ENCODE measurements at regions not wholly inside any gene's neighbourhood (a gene's known extent, or its start where the extent isn't known, plus 50 kb on each side); places are given as distances from the start of the nearest gene placed in this dataset.

- TF ChIP-seq POLR2A (IDR thresholded peaks at IDR 0.05): no peak
- TF ChIP-seq CTCF (IDR thresholded peaks at IDR 0.05): no peak
- no peak overlapping the region for H3K4me3 ChIP-seq
- H3K9me3 ChIP-seq: no peaks in the 10 kb centered on the region
- H3K36me3 ChIP-seq (ENCODE audit: low read depth, missing control alignments): no peaks in the 10 kb centered on the region
- intact Hi-C loops (cut with DNase I; ENCODE audit: low total_unique reads): no loop called here
- H3K4me1 ChIP-seq: no peaks in the 10 kb centered on the region
- WGBS, 2 donors: 86 to 90% methylated on average over 9 of the region's 9 CpGs
- no peak for DNase-seq
- H3K27me3 ChIP-seq: no peaks in the 10 kb centered on the region
- H3K27ac ChIP-seq: no peak overlapping the region
Measured at GRCh38 chr18:78898066-78898465, 81.6 kb upstream of the SALL3 start.

- DNase-seq: no peak
- Histone ChIP-seq H3K27me3 (no peaks in the 10 kb centered on the region), H3K4me1 (no peaks in the 10 kb centered on the region), H3K27ac (no peak overlapping the region), H3K4me3 (no peak overlapping the region), H3K36me3 (ENCODE audit: low read depth, missing control alignments) (no peaks in the 10 kb centered on the region), H3K9me3 (no peaks in the 10 kb centered on the region)
- TF ChIP-seq POLR2A (IDR thresholded peaks at IDR 0.05) (no peak), CTCF (IDR thresholded peaks at IDR 0.05) (no peak)
- 89 to 91% methylated on average over 14 of the region's 14 CpGs for WGBS, 2 donors
- intact Hi-C loops (cut with DNase I; ENCODE audit: low total_unique reads): no loop called here
Measured at GRCh38 chr18:78898635-78899034, 81.0 kb upstream of the SALL3 start.

- H3K27ac ChIP-seq: no peak overlapping the region
- no peak overlapping the region for H3K4me3 ChIP-seq
- no peaks in the 10 kb centered on the region for H3K36me3 ChIP-seq (ENCODE audit: low read depth, missing control alignments)
- no peaks in the 10 kb centered on the region for H3K9me3 ChIP-seq
- DNase-seq: no peak
- intact Hi-C loops (cut with DNase I; ENCODE audit: low total_unique reads): no loop called here
- H3K4me1 ChIP-seq: no peaks in the 10 kb centered on the region
- 89% methylated on average over 3 of the region's 3 CpGs; no CpG with 5 or more reads in 1 of the 2 donors for WGBS, 2 donors
- no peaks in the 10 kb centered on the region for H3K27me3 ChIP-seq
- TF ChIP-seq CTCF (IDR thresholded peaks at IDR 0.05) (no peak), POLR2A (IDR thresholded peaks at IDR 0.05) (no peak)
Measured at GRCh38 chr18:78899241-78899640, 80.4 kb upstream of the SALL3 start.

GRCh38 chr18:78900938-78901909, 78.4 kb upstream of the SALL3 start:
- WGBS, 2 donors: 85 to 90% methylated on average over 24 of the region's 24 CpGs
- Histone ChIP-seq H3K9me3 (no peaks in the 10 kb centered on the region), H3K27ac (no peak overlapping the region), H3K36me3 (ENCODE audit: low read depth, missing control alignments) (no peaks in the 10 kb centered on the region), H3K4me1 (no peaks in the 10 kb centered on the region), H3K4me3 (no peak overlapping the region), H3K27me3 (no peaks in the 10 kb centered on the region)
- intact Hi-C loops (cut with DNase I; ENCODE audit: low total_unique reads): no loop called here
- no peak for TF ChIP-seq POLR2A (IDR thresholded peaks at IDR 0.05)
- TF ChIP-seq CTCF (IDR thresholded peaks at IDR 0.05): no peak
- DNase-seq: no peak
